T-cell (primary cell): ENCODE measurements at regions not wholly inside any gene's neighbourhood (a gene's known extent, or its start where the extent isn't known, plus 50 kb on each side); places are given as distances from the start of the nearest gene placed in this dataset.

Source experiments
- ATAC-seq, 4 experiments: fragments of 200-7000 bp in 3 of 4; fragments of 150-1000 bp in 1 of 4; cut with Tn5 transposase; replicated peaks in 1 of 4; 1 replicate in 3 of 4; 2 replicates in 1 of 4; pipeline ENCODE4 v1.10.0; 2021; ENCODE audit warnings: moderate library complexity in 3 of 4, mild to moderate bottlenecking in 2 of 4, moderate number of reproducible peaks in 1 of 4
- CTCF ChIA-PET, 2 donors: fragments of 300-600 bp; sonication (Branson Sonifier 250); formaldehyde crosslinking; loops; one replicate each; lab custom pipeline; 2022; ENCODE audit warnings: antibody characterized with exemption in 2 of 2; lab: Charles Lee
- POLR2A ChIA-PET, 2 donors: fragments of 300-600 bp; sonication (Branson Sonifier 250); formaldehyde crosslinking; loops; one replicate each; lab custom pipeline; 2022; ENCODE audit warnings: antibody characterized with exemption in 2 of 2; lab: Charles Lee
- DNase-seq, 35 experiments: peaks; one replicate each; pipeline versions ENCODE4 v3.0.0 to v3.0.0-alpha.2; 2013 to 2023
- H3K27ac ChIP-seq: one replicate; pipeline ENCODE4 v1.5.1; 2013; ENCODE audit warnings: low read length
- H3K27me3 ChIP-seq, 2 experiments: replicated peaks in 1 of 2; 1 replicate in 1 of 2; 2 replicates in 1 of 2; pipeline versions ENCODE4 v1.6.1 to v1.7.0; 2013; ENCODE audit warnings: low read length in 1 of 2, mixed read lengths in 1 of 2; ENCODE audit not compliant: control insufficient read depth in 2 of 2, insufficient read depth in 2 of 2; ENCODE audit errors: extremely low read depth in 1 of 2
- H3K36me3 ChIP-seq, 2 donors: 1 replicate in 1 of 2; 2 replicates in 1 of 2; pipeline versions ENCODE4 v1.6.1 to v1.7.0; 2013; ENCODE audit warnings: low read length in 1 of 2; ENCODE audit not compliant: control insufficient read depth in 2 of 2, insufficient read depth in 1 of 2; ENCODE audit errors: extremely low read depth in 1 of 2
- H3K4me1 ChIP-seq, 2 experiments: 1 replicate in 1 of 2; 2 replicates in 1 of 2; pipeline versions ENCODE4 v1.6.1 to v1.7.0; 2013; ENCODE audit warnings: low read length in 2 of 2, mixed read lengths in 1 of 2; ENCODE audit not compliant: insufficient read depth in 2 of 2, control insufficient read depth in 1 of 2; ENCODE audit errors: extremely low read depth in 1 of 2
- H3K4me3 ChIP-seq, 2 donors: 1 replicate in 1 of 2; 2 replicates in 1 of 2; pipeline versions ENCODE4 v1.5.1 to v1.7.0; 2013; ENCODE audit warnings: mild to moderate bottlenecking in 2 of 2, low read length in 1 of 2, moderate library complexity in 1 of 2; ENCODE audit not compliant: control insufficient read depth in 1 of 2; ENCODE audit errors: extremely low read depth in 1 of 2
- H3K9me3 ChIP-seq: 2 replicates; pipeline ENCODE4 v1.7.0; 2013
- H3K27ac Mint-ChIP-seq, 2 donors: one replicate each; pipeline ENCODE4 v1.8.0; 2020 to 2021; ENCODE audit warnings: mild to moderate bottlenecking in 2 of 2, mixed read lengths in 2 of 2
- H3K27me3 Mint-ChIP-seq, 2 donors: one replicate each; pipeline ENCODE4 v1.8.0; 2021 to 2022; ENCODE audit warnings: mixed read lengths in 2 of 2
- H3K36me3 Mint-ChIP-seq: one replicate; pipeline ENCODE4 v1.8.0; 2021; ENCODE audit warnings: mixed read lengths
- H3K4me1 Mint-ChIP-seq, 3 donors: one replicate each; pipeline ENCODE4 v1.8.0; 2020 to 2022; ENCODE audit warnings: mixed read lengths in 3 of 3, mild to moderate bottlenecking in 1 of 3
- H3K4me3 Mint-ChIP-seq, 3 donors: one replicate each; pipeline ENCODE4 v1.8.0; 2020 to 2022; ENCODE audit warnings: mild to moderate bottlenecking in 3 of 3, mixed read lengths in 3 of 3, moderate library complexity in 3 of 3
- H3K9me3 Mint-ChIP-seq, 3 donors: one replicate each; pipeline ENCODE4 v1.8.0; 2020 to 2022; ENCODE audit warnings: mixed read lengths in 3 of 3
- WGBS: methylation state at CpG from one replicate; pipeline ENCODE4 v1.1.5; 2013; ENCODE audit warnings: missing lambda C conversion rate; ENCODE audit not compliant: insufficient coverage; 5-methylcytosine and 5-hydroxymethylcytosine counted together

GRCh38 chr11:15884141-15884540, 472.2 kb downstream of the SOX6 start:
- no peak for DNase-seq
- Histone ChIP-seq H3K27me3 (no peaks in the 10 kb centered on the region), H3K4me1 (no peaks in the 10 kb centered on the region), H3K27ac (no peak overlapping the region), H3K36me3 (no peaks in the 10 kb centered on the region), H3K4me3 (no peak overlapping the region), H3K9me3 (no peaks in the 10 kb centered on the region)
- Mint-ChIP-seq H3K27ac (no peak overlapping the region), H3K4me3 (no peak overlapping the region), H3K9me3 (no peaks in the 10 kb centered on the region), H3K27me3 (no peaks in the 10 kb centered on the region), H3K36me3 (no peaks in the 10 kb centered on the region), H3K4me1 (no peaks in the 10 kb centered on the region)
- WGBS, result 95% methylated on average over 4 of the region's 13 CpGs
- ChIA-PET POLR2A (no interaction called here), CTCF (no interaction called here)
- ATAC-seq, result no peak

GRCh38 chr11:15884777-15885540, 471.4 kb downstream of the SOX6 start:
- no peaks in the 10 kb centered on the region for H3K9me3 Mint-ChIP-seq
- no peak for ATAC-seq
- no peaks in the 10 kb centered on the region for H3K27me3 Mint-ChIP-seq
- POLR2A ChIA-PET, result no interaction called here
- no peak overlapping the region for H3K4me3 ChIP-seq
- H3K27ac Mint-ChIP-seq, result no peak overlapping the region
- DNase-seq, result no peak
- WGBS, result 40% methylated on average over 4 of the region's 6 CpGs
- H3K27me3 ChIP-seq, result no peaks in the 10 kb centered on the region
- H3K4me3 Mint-ChIP-seq, result no peak overlapping the region
- H3K9me3 ChIP-seq, result no peaks in the 10 kb centered on the region
- CTCF ChIA-PET, result no interaction called here
- H3K36me3 ChIP-seq, result no peaks in the 10 kb centered on the region
- H3K36me3 Mint-ChIP-seq, result no peaks in the 10 kb centered on the region
- no peak overlapping the region for H3K27ac ChIP-seq
- no peaks in the 10 kb centered on the region for H3K4me1 Mint-ChIP-seq
- no peaks in the 10 kb centered on the region for H3K4me1 ChIP-seq

- H3K4me3 ChIP-seq, result no peak overlapping the region
- Mint-ChIP-seq H3K4me1 (no peaks in the 10 kb centered on the region), H3K9me3 (no peaks in the 10 kb centered on the region), H3K27ac (no peak overlapping the region), H3K27me3 (no peaks in the 10 kb centered on the region), H3K36me3 (no peaks in the 10 kb centered on the region), H3K4me3 (no peak overlapping the region)
- ATAC-seq (no peak), DNase-seq (no peak)
- H3K36me3 ChIP-seq, result no peaks in the 10 kb centered on the region
- H3K27ac ChIP-seq, result no peak overlapping the region
- WGBS, result 95% methylated on average over 5 of the region's 5 CpGs
- ChIA-PET CTCF (no interaction called here), POLR2A (no interaction called here)
- H3K9me3 ChIP-seq, result no peaks in the 10 kb centered on the region
- H3K27me3 ChIP-seq, result no peaks in the 10 kb centered on the region
- H3K4me1 ChIP-seq, result no peaks in the 10 kb centered on the region
Measured at GRCh38 chr11:15885854-15886253, 470.5 kb downstream of the SOX6 start.

- no peak overlapping the region for H3K4me3 ChIP-seq
- H3K36me3 ChIP-seq, result no peaks in the 10 kb centered on the region
- ChIA-PET POLR2A (no interaction called here), CTCF (no interaction called here)
- no peaks in the 10 kb centered on the region for H3K27me3 ChIP-seq
- Mint-ChIP-seq H3K9me3 (no peaks in the 10 kb centered on the region), H3K4me1 (no peaks in the 10 kb centered on the region), H3K4me3 (no peak overlapping the region), H3K36me3 (no peaks in the 10 kb centered on the region), H3K27me3 (no peaks in the 10 kb centered on the region), H3K27ac (no peak overlapping the region)
- ATAC-seq (no peak), DNase-seq (no peak)
- H3K4me1 ChIP-seq, result no peaks in the 10 kb centered on the region
- WGBS, result 80% methylated on average over 1 of the region's 4 CpGs
- H3K9me3 ChIP-seq, result no peaks in the 10 kb centered on the region
- H3K27ac ChIP-seq, result no peak overlapping the region
Measured at GRCh38 chr11:15886299-15886698, 470.0 kb downstream of the SOX6 start.

- Mint-ChIP-seq H3K36me3 (no peaks in the 10 kb centered on the region), H3K4me1 (no peaks in the 10 kb centered on the region)
Measured at GRCh38 chr11:15886866-15887265, 469.5 kb downstream of the SOX6 start.

GRCh38 chr11:15888556-15889345, 467.6 kb downstream of the SOX6 start:
- H3K27ac Mint-ChIP-seq, result no peak overlapping the region
- no peak overlapping the region for H3K4me3 Mint-ChIP-seq
- no peaks in the 10 kb centered on the region for H3K9me3 Mint-ChIP-seq
- Histone ChIP-seq H3K27ac (no peak overlapping the region), H3K9me3 (no peaks in the 10 kb centered on the region), H3K4me1 (no peaks in the 10 kb centered on the region), H3K36me3 (no peaks in the 10 kb centered on the region), H3K27me3 (no peaks in the 10 kb centered on the region), H3K4me3 (no peak overlapping the region)
- H3K36me3 Mint-ChIP-seq, result no peaks in the 10 kb centered on the region
- ATAC-seq (no peak), DNase-seq (no peak)
- no peaks in the 10 kb centered on the region for H3K27me3 Mint-ChIP-seq
- ChIA-PET POLR2A (no interaction called here), CTCF (no interaction called here)
- H3K4me1 Mint-ChIP-seq, result no peaks in the 10 kb centered on the region
- WGBS, result no CpG with 5 or more reads among the region's 2 CpGs

More at GRCh38 chr11:15886866-15887265, 469.5 kb downstream of the SOX6 start:
- H3K27me3 ChIP-seq, result no peaks in the 10 kb centered on the region
- Mint-ChIP-seq H3K27ac (no peak overlapping the region), H3K9me3 (no peaks in the 10 kb centered on the region), H3K27me3 (no peaks in the 10 kb centered on the region), H3K4me3 (no peak overlapping the region)
- no peaks in the 10 kb centered on the region for H3K4me1 ChIP-seq
- WGBS, result 70% methylated on average over 5 of the region's 5 CpGs
- no peak overlapping the region for H3K27ac ChIP-seq
- ChIA-PET POLR2A (no interaction called here), CTCF (no interaction called here)
- DNase-seq (no peak), ATAC-seq (no peak)
- H3K36me3 ChIP-seq, result no peaks in the 10 kb centered on the region
- no peaks in the 10 kb centered on the region for H3K9me3 ChIP-seq
- no peak overlapping the region for H3K4me3 ChIP-seq
